ENCODE measurements at regions not wholly inside any gene's neighbourhood (a gene's known extent, or its start where the extent isn't known, plus 50 kb on each side); places are given as distances from the start of the nearest gene placed in this dataset.

DNA sequence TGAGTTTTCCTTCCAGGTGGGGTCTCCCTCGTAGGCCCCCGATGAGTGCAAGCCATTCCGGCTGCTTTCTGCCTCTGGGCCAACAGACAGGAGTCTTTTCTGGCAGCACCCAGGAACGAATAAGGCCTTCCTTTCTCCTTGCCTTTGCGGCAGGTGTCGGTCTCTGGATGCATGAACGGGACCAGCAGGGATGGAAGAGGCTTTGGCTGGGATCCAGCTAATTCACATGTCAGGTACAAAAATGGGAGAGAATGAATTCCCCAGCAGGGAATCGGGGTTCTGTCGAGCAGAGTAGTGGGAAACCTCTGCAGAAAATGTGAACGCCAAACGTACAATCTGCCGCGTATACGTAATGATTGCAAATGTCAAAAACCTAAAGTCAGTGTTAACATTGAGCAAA is 146.1 kb upstream of the TBL1X start:
- intact Hi-C loops (cut with DNase I; ENCODE audit: low total_unique reads) = no loop called here
- Histone ChIP-seq H3K27ac (no peak overlapping the region), H3K4me3 (no peak overlapping the region), H3K36me3 (ENCODE audit: low read depth, missing control alignments) (no peaks in the 10 kb centered on the region), H3K27me3 (no peaks in the 10 kb centered on the region), H3K4me1 (no peaks in the 10 kb centered on the region), H3K9me3 (no peaks in the 10 kb centered on the region)
- TF ChIP-seq CTCF (IDR thresholded peaks at IDR 0.05) = no peak
- DNase-seq = no peak
- WGBS, 2 donors = 74 to 91% methylated on average over 6 to 14 of the region's 14 CpGs

GRCh38 chrX:9320940-9321339 is 143.9 kb upstream of the TBL1X start:
- 68 to 72% methylated on average over 6 to 7 of the region's 7 CpGs for WGBS, 2 donors
- no peak for DNase-seq

GRCh38 chrX:9324676-9325075 is 140.2 kb upstream of the TBL1X start:
- TF ChIP-seq POLR2A (IDR thresholded peaks at IDR 0.05) (no peak), CTCF (IDR thresholded peaks at IDR 0.05) (no peak)
- Histone ChIP-seq H3K4me1 (no peaks in the 10 kb centered on the region), H3K27ac (no peak overlapping the region), H3K4me3 (no peak overlapping the region), H3K9me3 (no peaks in the 10 kb centered on the region), H3K27me3 (no peaks in the 10 kb centered on the region), H3K36me3 (ENCODE audit: low read depth, missing control alignments) (no peaks in the 10 kb centered on the region)
- no peak for DNase-seq
- 88 to 92% methylated on average over 3 of the region's 3 CpGs for WGBS, 2 donors
- intact Hi-C loops (cut with DNase I; ENCODE audit: low total_unique reads) = no loop called here

More at GRCh38 chrX:9320940-9321339, 143.9 kb upstream of the TBL1X start:
- Histone ChIP-seq H3K4me1 (no peaks in the 10 kb centered on the region), H3K36me3 (ENCODE audit: low read depth, missing control alignments) (no peaks in the 10 kb centered on the region), H3K27me3 (no peaks in the 10 kb centered on the region), H3K4me3 (no peak overlapping the region), H3K27ac (no peak overlapping the region), H3K9me3 (no peaks in the 10 kb centered on the region)
- TF ChIP-seq POLR2A (IDR thresholded peaks at IDR 0.05) (no peak), CTCF (IDR thresholded peaks at IDR 0.05) (no peak)
- intact Hi-C loops (cut with DNase I; ENCODE audit: low total_unique reads) = no loop called here

GRCh38 chrX:9326369-9326768 is 138.5 kb upstream of the TBL1X start:
- WGBS, 2 donors = 81 to 82% methylated on average over 5 to 6 of the region's 6 CpGs
- intact Hi-C loops (cut with DNase I; ENCODE audit: low total_unique reads) = no loop called here
- H3K4me3 ChIP-seq = no peak overlapping the region
- DNase-seq = no peak
- H3K36me3 ChIP-seq (ENCODE audit: low read depth, missing control alignments) = no peaks in the 10 kb centered on the region
- H3K27ac ChIP-seq = no peak overlapping the region
- H3K4me1 ChIP-seq = no peaks in the 10 kb centered on the region
- no peaks in the 10 kb centered on the region for H3K27me3 ChIP-seq
- no peaks in the 10 kb centered on the region for H3K9me3 ChIP-seq
- TF ChIP-seq POLR2A (IDR thresholded peaks at IDR 0.05) = no peak
- no peak for TF ChIP-seq CTCF (IDR thresholded peaks at IDR 0.05)

DNA sequence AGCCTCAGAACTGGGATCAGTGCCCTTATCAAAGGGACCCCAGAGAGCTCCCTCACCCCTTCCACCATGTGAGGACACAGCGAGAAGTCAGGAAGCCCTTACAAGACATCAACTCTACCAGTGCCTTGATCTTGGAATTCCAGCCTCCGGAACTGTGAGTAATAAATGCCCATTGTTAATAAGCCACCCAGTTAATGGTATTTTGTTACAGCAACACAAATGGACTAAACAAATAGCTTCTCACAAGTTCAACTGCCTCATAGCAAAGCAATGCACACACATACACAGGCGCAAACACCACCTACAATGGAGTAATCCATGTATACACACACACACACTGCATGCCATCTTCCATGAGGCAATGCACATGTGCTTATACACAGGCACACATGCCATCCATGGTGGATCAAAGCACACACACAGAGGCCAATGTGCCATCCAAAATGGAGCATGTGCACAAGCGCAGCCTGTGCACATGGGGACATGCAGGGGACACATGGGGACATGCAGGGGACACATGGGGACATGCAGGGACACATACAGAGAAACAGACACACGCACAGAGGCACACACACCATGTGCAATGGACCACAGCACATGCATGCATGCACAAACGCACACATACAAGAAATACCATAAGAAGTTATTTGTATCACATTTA is 137.6 kb upstream of the TBL1X start:
- no peak overlapping the region for H3K4me3 ChIP-seq
- no peak for TF ChIP-seq CTCF (IDR thresholded peaks at IDR 0.05)
- H3K27ac ChIP-seq = no peak overlapping the region
- H3K9me3 ChIP-seq = no peaks in the 10 kb centered on the region
- 90 to 98% methylated on average over 2 to 6 of the region's 6 CpGs for WGBS, 2 donors
- H3K4me1 ChIP-seq = no peaks in the 10 kb centered on the region
- intact Hi-C loops (cut with DNase I; ENCODE audit: low total_unique reads) = no loop called here
- no peaks in the 10 kb centered on the region for H3K36me3 ChIP-seq (ENCODE audit: low read depth, missing control alignments)
- no peak for DNase-seq
- no peaks in the 10 kb centered on the region for H3K27me3 ChIP-seq
